ENCODE measurements at regions not wholly inside any gene's neighbourhood (a gene's known extent, or its start where the extent isn't known, plus 50 kb on each side); places are given as distances from the start of the nearest gene placed in this dataset.

DNA sequence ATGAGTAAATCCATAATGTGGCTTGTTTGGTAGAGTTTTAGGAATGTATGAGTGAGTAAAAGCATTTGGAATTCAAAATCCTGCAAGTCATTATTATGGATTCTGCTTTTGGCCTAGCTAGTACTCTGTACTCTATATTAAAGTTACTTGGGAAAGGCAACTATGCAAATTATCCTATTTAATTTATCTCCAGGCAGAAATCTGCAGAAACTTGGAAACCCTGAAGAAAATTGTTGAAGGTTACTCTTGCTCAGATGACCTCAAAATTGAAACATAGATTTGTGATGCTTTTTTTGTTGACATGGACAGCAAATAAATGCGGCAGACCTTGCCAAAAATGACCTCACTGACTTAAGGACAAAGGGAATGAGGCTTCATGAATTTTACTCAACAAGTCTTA is 477.1 kb upstream of the EYS start:
- no peak for TF ChIP-seq SIN3A (IDR thresholded peaks at IDR 0.05; ENCODE audit: borderline replicate concordance, insufficient read depth, low read length)
- TF ChIP-seq POLR2AphosphoS5 (IDR thresholded peaks at IDR 0.05; ENCODE audit: low read depth, low read length): no peak
- TF ChIP-seq, protein P1, sequence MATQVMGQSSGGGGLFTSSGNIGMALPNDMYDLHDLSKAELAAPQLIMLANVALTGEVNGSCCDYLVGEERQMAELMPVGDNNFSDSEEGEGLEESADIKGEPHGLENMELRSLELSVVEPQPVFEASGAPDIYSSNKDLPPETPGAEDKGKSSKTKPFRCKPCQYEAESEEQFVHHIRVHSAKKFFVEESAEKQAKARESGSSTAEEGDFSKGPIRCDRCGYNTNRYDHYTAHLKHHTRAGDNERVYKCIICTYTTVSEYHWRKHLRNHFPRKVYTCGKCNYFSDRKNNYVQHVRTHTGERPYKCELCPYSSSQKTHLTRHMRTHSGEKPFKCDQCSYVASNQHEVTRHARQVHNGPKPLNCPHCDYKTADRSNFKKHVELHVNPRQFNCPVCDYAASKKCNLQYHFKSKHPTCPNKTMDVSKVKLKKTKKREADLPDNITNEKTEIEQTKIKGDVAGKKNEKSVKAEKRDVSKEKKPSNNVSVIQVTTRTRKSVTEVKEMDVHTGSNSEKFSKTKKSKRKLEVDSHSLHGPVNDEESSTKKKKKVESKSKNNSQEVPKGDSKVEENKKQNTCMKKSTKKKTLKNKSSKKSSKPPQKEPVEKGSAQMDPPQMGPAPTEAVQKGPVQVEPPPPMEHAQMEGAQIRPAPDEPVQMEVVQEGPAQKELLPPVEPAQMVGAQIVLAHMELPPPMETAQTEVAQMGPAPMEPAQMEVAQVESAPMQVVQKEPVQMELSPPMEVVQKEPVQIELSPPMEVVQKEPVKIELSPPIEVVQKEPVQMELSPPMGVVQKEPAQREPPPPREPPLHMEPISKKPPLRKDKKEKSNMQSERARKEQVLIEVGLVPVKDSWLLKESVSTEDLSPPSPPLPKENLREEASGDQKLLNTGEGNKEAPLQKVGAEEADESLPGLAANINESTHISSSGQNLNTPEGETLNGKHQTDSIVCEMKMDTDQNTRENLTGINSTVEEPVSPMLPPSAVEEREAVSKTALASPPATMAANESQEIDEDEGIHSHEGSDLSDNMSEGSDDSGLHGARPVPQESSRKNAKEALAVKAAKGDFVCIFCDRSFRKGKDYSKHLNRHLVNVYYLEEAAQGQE (IDR thresholded peaks at IDR 0.05; ENCODE audit: insufficient read depth in 1 of 2, low read depth in 2 of 2, low read length in 2 of 2): no peak
- TF ChIP-seq FOXP2 (optimal IDR thresholded peaks at IDR 0.05; ENCODE audit: borderline replicate concordance, extremely low read depth, extremely low read length, insufficient read depth): no peak
- no peak for TF ChIP-seq TAF1 (IDR thresholded peaks at IDR 0.05; ENCODE audit: borderline replicate concordance, insufficient read depth, low read length)

DNA sequence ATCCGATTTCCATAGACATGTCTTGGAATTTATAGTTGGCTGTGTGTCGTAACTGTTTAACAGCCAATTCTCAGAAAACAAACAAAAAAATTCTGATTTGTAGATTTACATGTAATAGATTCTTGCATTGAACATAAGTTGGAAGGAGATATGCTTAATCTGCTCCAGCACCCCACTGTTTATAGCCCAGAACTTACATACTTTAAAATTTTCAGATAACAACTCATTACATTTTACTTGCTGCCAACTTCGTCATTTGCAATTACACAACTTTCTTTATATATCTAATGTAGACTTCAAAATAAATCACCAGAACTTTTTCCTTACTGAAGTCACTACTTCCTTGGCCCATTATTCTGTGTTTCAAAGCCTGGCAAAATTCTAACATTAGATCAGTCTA is 472.3 kb upstream of the EYS start:
- TF ChIP-seq TAF1 (IDR thresholded peaks at IDR 0.05; ENCODE audit: borderline replicate concordance, insufficient read depth, low read length) (no peak), FOXP2 (optimal IDR thresholded peaks at IDR 0.05; ENCODE audit: borderline replicate concordance, extremely low read depth, extremely low read length, insufficient read depth) (no peak), SIN3A (IDR thresholded peaks at IDR 0.05; ENCODE audit: borderline replicate concordance, insufficient read depth, low read length) (no peak), POLR2AphosphoS5 (IDR thresholded peaks at IDR 0.05; ENCODE audit: low read depth, low read length) (no peak)
- TF ChIP-seq, protein P1 (IDR thresholded peaks at IDR 0.05; ENCODE audit: insufficient read depth in 1 of 2, low read depth in 2 of 2, low read length in 2 of 2): no peak

DNA sequence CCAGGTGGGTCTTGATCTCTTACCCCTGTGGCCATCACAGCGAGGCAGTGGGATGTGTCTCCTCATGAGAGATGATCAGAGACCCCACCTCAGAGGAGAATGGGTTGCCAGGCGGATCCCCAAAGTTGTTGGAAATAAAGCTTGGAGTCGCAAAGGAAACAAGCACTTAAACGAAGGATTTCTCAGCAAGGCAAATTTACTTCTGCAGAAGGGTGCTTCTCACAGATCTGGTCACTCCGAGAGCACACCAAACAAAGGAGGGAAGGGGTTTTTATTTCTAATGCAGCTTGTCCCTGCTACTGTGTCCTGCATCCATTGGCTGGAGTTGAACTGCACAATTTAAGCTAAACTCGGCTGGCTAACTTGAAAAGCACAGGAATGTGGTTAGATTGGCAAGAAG is 466.6 kb upstream of the EYS start:
- TF ChIP-seq SIN3A (IDR thresholded peaks at IDR 0.05; ENCODE audit: borderline replicate concordance, insufficient read depth, low read length) (no peak), FOXP2 (optimal IDR thresholded peaks at IDR 0.05; ENCODE audit: borderline replicate concordance, extremely low read depth, extremely low read length, insufficient read depth) (no peak), TAF1 (IDR thresholded peaks at IDR 0.05; ENCODE audit: borderline replicate concordance, insufficient read depth, low read length) (no peak), POLR2AphosphoS5 (IDR thresholded peaks at IDR 0.05; ENCODE audit: low read depth, low read length) (no peak)
- TF ChIP-seq, protein P1 (IDR thresholded peaks at IDR 0.05; ENCODE audit: insufficient read depth in 1 of 2, low read depth in 2 of 2, low read length in 2 of 2): no peak

DNA sequence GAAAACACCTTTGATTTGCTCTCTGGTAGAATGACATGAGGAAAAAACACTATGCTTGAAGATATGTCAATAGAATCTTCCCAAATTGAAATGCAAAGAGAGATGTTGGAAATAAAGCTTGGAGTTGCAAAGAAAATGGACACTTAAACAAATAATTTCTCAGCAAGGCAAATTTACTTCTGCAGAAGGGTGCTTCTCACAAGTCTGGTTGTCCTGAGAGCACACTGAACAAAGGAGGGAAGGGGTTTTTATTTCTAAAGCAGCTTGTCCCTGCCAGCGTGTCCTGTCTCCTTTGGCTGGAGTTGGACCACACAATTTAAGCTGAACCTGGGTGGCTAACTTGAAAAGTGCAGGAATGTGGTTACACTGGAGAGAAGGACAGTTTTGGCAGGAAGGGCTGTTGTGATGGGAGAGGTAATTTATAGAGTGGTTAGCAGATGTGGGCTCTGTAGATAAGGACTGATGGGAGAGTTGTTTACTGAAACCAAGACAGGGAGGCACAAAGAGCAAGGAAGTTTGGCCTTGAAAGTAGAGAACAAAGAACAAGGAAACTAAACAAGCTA is 454.6 kb upstream of the EYS start:
- TF ChIP-seq, protein P1 (IDR thresholded peaks at IDR 0.05; ENCODE audit: insufficient read depth in 1 of 2, low read depth in 2 of 2, low read length in 2 of 2): no peak
- TF ChIP-seq SIN3A (IDR thresholded peaks at IDR 0.05; ENCODE audit: borderline replicate concordance, insufficient read depth, low read length) (no peak), TAF1 (IDR thresholded peaks at IDR 0.05; ENCODE audit: borderline replicate concordance, insufficient read depth, low read length) (no peak), POLR2AphosphoS5 (IDR thresholded peaks at IDR 0.05; ENCODE audit: low read depth, low read length) (no peak), FOXP2 (optimal IDR thresholded peaks at IDR 0.05; ENCODE audit: borderline replicate concordance, extremely low read depth, extremely low read length, insufficient read depth) (no peak)

DNA sequence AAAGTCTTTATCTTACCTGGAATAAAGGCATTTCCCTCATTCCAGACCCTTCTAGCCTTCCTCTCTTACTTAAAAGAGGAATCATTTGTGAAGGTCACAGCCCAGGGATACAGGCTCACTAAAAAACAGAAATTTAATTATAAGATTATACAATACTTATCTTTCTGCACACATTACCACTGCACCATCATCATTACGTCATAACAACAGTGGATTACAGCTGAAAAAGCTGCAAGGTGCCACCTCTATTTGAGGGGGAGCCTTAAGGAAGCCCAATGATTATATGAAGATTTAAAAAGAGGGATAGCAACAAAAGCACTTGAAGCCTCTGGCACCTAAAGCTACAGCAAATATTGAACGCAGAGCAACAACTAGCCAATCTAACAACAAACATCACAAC is 452.9 kb upstream of the EYS start:
- TF ChIP-seq SIN3A (IDR thresholded peaks at IDR 0.05; ENCODE audit: borderline replicate concordance, insufficient read depth, low read length) (no peak), FOXP2 (optimal IDR thresholded peaks at IDR 0.05; ENCODE audit: borderline replicate concordance, extremely low read depth, extremely low read length, insufficient read depth) (no peak), POLR2AphosphoS5 (IDR thresholded peaks at IDR 0.05; ENCODE audit: low read depth, low read length) (no peak), TAF1 (IDR thresholded peaks at IDR 0.05; ENCODE audit: borderline replicate concordance, insufficient read depth, low read length) (no peak)
- TF ChIP-seq, protein P1 (IDR thresholded peaks at IDR 0.05; ENCODE audit: insufficient read depth in 1 of 2, low read depth in 2 of 2, low read length in 2 of 2): no peak
